SK-N-SH treated with all-trans-retinoic acid at 6 μM for 48 hours (cell line): ENCODE measurements at regions not wholly inside any gene's neighbourhood (a gene's known extent, or its start where the extent isn't known, plus 50 kb on each side); places are given as distances from the start of the nearest gene placed in this dataset.

ENCODE experiments used
- ATAC-seq: fragments of 200-7000 bp; cut with Tn5 transposase; 3 replicates; pipeline ENCODE4 v1.9.1; 2020; ENCODE audit warnings: mild to moderate bottlenecking, moderate library complexity
- ARNTL ChIP-seq: fragments of 450-650 bp; formaldehyde crosslinking; IDR thresholded peaks from 2 replicates; pipeline ENCODE4 v1.5.0; 2020; ENCODE audit warnings: low read depth, mild to moderate bottlenecking, moderate library complexity, borderline replicate concordance
- BACH2 ChIP-seq: fragments of 250-450 bp; sonication (Bioruptor Pico); IDR thresholded peaks from 2 replicates; pipeline ENCODE4 v1.9.0; 2021; ENCODE audit warnings: mild to moderate bottlenecking, borderline replicate concordance
- CREB5 ChIP-seq: fragments of 250-450 bp; sonication (Bioruptor Pico); IDR thresholded peaks from 2 replicates; pipeline ENCODE4 v1.5.1; 2020; ENCODE audit warnings: low read depth, mild to moderate bottlenecking, moderate library complexity
- CSRNP3 ChIP-seq: fragments of 250-450 bp; sonication (Bioruptor Pico); IDR thresholded peaks from 2 replicates; pipeline ENCODE4 v1.5.1; 2021; ENCODE audit warnings: mild to moderate bottlenecking, moderate library complexity
- ESRRG ChIP-seq: fragments of 250-450 bp; sonication (Bioruptor Pico); IDR thresholded peaks from 2 replicates; pipeline ENCODE4 v1.6.1; 2021; ENCODE audit warnings: mild to moderate bottlenecking
- GLIS3 ChIP-seq: fragments of 250-450 bp; sonication (Bioruptor Pico); IDR thresholded peaks from 2 replicates; pipeline ENCODE4 v1.5.0; 2020; ENCODE audit warnings: mild to moderate bottlenecking, moderate library complexity
- ISL1 ChIP-seq: fragments of 250-450 bp; sonication (Bioruptor Pico); IDR thresholded peaks from 2 replicates; pipeline ENCODE4 v2.1.2; 2022; ENCODE audit warnings: mild to moderate bottlenecking, moderate library complexity
- OSR1 ChIP-seq: fragments of 250-450 bp; sonication (Bioruptor Pico); IDR thresholded peaks from 2 replicates; pipeline ENCODE4 v1.8.0; 2022; ENCODE audit warnings: moderate library complexity, mild to moderate bottlenecking, inconsistent platforms
- POU6F1 ChIP-seq: fragments of 250-450 bp; sonication (Bioruptor Pico); IDR thresholded peaks from 2 replicates; pipeline ENCODE4 v1.8.0; 2021; ENCODE audit warnings: low read depth, mild to moderate bottlenecking, moderate library complexity, borderline replicate concordance
- PPARA ChIP-seq: fragments of 250-450 bp; sonication (Bioruptor Pico); IDR thresholded peaks from 2 replicates; pipeline ENCODE4 v1.5.0; 2020; ENCODE audit warnings: mild to moderate bottlenecking, borderline replicate concordance
- RARB ChIP-seq: fragments of 250-450 bp; sonication (Bioruptor Pico); IDR thresholded peaks from 2 replicates; pipeline ENCODE4 v1.8.0; 2021; ENCODE audit warnings: mild to moderate bottlenecking, moderate library complexity
- SNAI2 ChIP-seq: fragments of 250-450 bp; sonication (Bioruptor Pico); IDR thresholded peaks from 2 replicates; pipeline ENCODE4 v1.5.0; 2020; ENCODE audit warnings: mild to moderate bottlenecking, moderate library complexity
- TCF4 ChIP-seq: fragments of 250-450 bp; sonication (Bioruptor Pico); IDR thresholded peaks from 2 replicates; pipeline ENCODE4 v1.8.0; 2021; ENCODE audit warnings: mild to moderate bottlenecking, moderate library complexity, borderline replicate concordance
- TOX ChIP-seq: fragments of 250-450 bp; sonication (Bioruptor Pico); IDR thresholded peaks from 2 replicates; pipeline ENCODE4 v1.8.0; 2021; ENCODE audit warnings: mild to moderate bottlenecking, moderate library complexity, borderline replicate concordance
- ZC3H10 ChIP-seq: fragments of 250-450 bp; sonication (Bioruptor Pico); IDR thresholded peaks from 2 replicates; pipeline ENCODE4 v1.5.1; 2021; ENCODE audit warnings: mild to moderate bottlenecking, moderate library complexity
- ZFP3 ChIP-seq: fragments of 250-450 bp; sonication (Bioruptor Pico); IDR thresholded peaks from 2 replicates; pipeline ENCODE4 v1.5.0; 2020; ENCODE audit warnings: mild to moderate bottlenecking, moderate library complexity
- ZFP30 ChIP-seq: fragments of 450-650 bp; formaldehyde crosslinking; IDR thresholded peaks from 2 replicates; pipeline ENCODE4 v1.5.0; 2022; ENCODE audit warnings: mild to moderate bottlenecking, moderate library complexity
- ZNF565 ChIP-seq: fragments of 450-650 bp; formaldehyde crosslinking; conservative IDR thresholded peaks from 2 replicates; pipeline ENCODE4 v1.5.0; 2020; ENCODE audit warnings: low read depth, mild to moderate bottlenecking, moderate library complexity
- ZNF70 ChIP-seq: fragments of 450-650 bp; formaldehyde crosslinking; IDR thresholded peaks from 2 replicates; pipeline ENCODE4 v1.5.0; 2020; ENCODE audit warnings: mild to moderate bottlenecking, moderate library complexity
- ZNF8 ChIP-seq: fragments of 450-650 bp; formaldehyde crosslinking; IDR thresholded peaks from 2 replicates; pipeline ENCODE4 v1.5.0; 2020; ENCODE audit warnings: mild to moderate bottlenecking, moderate library complexity
- TF ChIP-seq, protein P1 (sequence below): fragments of 250-450 bp; sonication (Bioruptor Pico); IDR thresholded peaks from 2 replicates; pipeline ENCODE4 v1.5.0; 2020; ENCODE audit warnings: mild to moderate bottlenecking, moderate library complexity

GRCh38 chr9:97768746-97769145 is 71.6 kb upstream of the XPA start:
- ATAC-seq = peak; percentile 41; the same call in 1 of the 3 replicates
- TF ChIP-seq ISL1 (CRISPR knock-in tag) (no peak), GLIS3 (CRISPR knock-in tag) (no peak), ZNF565 (CRISPR knock-in tag) (no peak), OSR1 (CRISPR knock-in tag) (no peak), ZFP30 (CRISPR knock-in tag) (no peak), SNAI2 (CRISPR knock-in tag) (no peak), PPARA (CRISPR knock-in tag) (no peak), RARB (no peak), TCF4 (no peak), TOX (no peak), POU6F1 (no peak), ZNF8 (no peak), ESRRG (CRISPR knock-in tag) (no peak), CREB5 (CRISPR knock-in tag) (no peak), CSRNP3 (CRISPR knock-in tag) (no peak), ZFP3 (CRISPR knock-in tag) (no peak), ARNTL (no peak)
- TF ChIP-seq, protein P1, sequence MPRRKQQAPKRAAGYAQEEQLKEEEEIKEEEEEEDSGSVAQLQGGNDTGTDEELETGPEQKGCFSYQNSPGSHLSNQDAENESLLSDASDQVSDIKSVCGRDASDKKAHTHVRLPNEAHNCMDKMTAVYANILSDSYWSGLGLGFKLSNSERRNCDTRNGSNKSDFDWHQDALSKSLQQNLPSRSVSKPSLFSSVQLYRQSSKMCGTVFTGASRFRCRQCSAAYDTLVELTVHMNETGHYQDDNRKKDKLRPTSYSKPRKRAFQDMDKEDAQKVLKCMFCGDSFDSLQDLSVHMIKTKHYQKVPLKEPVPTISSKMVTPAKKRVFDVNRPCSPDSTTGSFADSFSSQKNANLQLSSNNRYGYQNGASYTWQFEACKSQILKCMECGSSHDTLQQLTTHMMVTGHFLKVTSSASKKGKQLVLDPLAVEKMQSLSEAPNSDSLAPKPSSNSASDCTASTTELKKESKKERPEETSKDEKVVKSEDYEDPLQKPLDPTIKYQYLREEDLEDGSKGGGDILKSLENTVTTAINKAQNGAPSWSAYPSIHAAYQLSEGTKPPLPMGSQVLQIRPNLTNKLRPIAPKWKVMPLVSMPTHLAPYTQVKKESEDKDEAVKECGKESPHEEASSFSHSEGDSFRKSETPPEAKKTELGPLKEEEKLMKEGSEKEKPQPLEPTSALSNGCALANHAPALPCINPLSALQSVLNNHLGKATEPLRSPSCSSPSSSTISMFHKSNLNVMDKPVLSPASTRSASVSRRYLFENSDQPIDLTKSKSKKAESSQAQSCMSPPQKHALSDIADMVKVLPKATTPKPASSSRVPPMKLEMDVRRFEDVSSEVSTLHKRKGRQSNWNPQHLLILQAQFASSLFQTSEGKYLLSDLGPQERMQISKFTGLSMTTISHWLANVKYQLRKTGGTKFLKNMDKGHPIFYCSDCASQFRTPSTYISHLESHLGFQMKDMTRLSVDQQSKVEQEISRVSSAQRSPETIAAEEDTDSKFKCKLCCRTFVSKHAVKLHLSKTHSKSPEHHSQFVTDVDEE (CRISPR knock-in tag) = no peak

DNA sequence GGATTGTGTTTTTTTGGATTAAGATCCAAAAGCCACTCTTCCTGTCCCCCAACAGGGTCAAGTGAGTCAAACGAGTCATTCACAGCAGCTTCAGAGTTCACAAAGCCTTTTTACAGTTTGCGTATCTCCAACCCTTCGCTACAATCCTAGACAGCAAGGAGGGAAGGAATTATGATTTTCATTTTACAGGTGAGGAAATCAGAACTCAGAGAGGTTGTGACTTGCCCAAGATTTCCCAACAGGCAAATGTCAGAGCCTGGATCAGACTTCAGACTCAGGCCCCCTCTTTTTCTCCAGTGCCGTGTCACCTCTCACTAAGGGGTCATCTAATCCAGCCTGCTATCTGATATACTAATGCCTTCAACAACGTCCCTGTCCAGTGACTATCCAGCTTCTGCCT is 72.1 kb upstream of the XPA start:
- TF ChIP-seq ARNTL (no peak), BACH2 (CRISPR knock-in tag) (no peak), ZFP30 (CRISPR knock-in tag) (no peak), RARB (no peak)
- no peak for ATAC-seq

DNA sequence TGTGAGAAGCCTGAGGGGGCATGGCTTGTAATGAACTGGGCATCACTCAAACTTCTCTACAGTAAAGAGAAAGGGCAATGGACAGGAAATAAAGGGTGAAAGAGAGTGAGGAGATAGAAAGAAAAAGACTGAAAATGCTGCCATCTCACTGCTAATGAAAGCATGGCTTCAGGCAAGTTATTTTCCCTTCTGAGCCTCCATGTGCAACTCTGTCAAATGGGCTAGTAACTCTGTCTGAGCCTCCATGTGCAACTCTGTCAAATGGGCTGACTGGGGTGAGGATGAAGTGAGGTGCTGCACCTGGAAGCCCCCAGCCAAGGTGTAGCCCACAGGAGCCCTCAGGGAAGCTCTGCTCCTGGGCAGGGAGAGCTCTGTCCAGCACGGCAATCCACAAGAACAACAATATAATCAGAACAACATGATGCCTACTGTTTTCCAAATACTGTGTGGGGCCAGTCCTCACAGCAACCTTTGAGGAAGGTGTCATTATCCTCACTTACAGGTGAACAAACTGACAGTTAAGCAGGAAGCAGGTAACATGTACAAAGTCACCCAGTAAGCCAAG is 73.8 kb upstream of the XPA start:
- no peak for TF ChIP-seq ZNF565 (CRISPR knock-in tag)
- TF ChIP-seq TOX = no peak
- no peak for TF ChIP-seq ZNF70 (CRISPR knock-in tag)
- no peak for TF ChIP-seq TCF4
- no peak for TF ChIP-seq POU6F1
- TF ChIP-seq CSRNP3 (CRISPR knock-in tag) = no peak
- no peak for TF ChIP-seq ZC3H10 (CRISPR knock-in tag)
- TF ChIP-seq, all 23 proteins: peak for 0
- no peak for ATAC-seq
